ENCODE measurements at regions not wholly inside any gene's neighbourhood (a gene's known extent, or its start where the extent isn't known, plus 50 kb on each side); places are given as distances from the start of the nearest gene placed in this dataset.
"Not testable (repeated sequence)": the region's sequence is repeated elsewhere in the genome, so short reads cannot be mapped to it uniquely, and the experiment has no call there.

GRCh38 chr5:88051148-88051547, 217.5 kb downstream of the TMEM161B start:
- peaks cover 8% of the 10 kb centered on the region for H3K27me3 Mint-ChIP-seq
- no peak for DNase-seq
- H3K36me3 Mint-ChIP-seq (ENCODE audit: low read depth) = no peaks in the 10 kb centered on the region
- no peak overlapping the region for H3K27ac Mint-ChIP-seq
- no peaks in the 10 kb centered on the region for H3K4me1 Mint-ChIP-seq (ENCODE audit: low read depth)
- peaks cover 5% of the 10 kb centered on the region for H3K9me3 Mint-ChIP-seq
- no peak overlapping the region for H3K4me3 Mint-ChIP-seq

DNA sequence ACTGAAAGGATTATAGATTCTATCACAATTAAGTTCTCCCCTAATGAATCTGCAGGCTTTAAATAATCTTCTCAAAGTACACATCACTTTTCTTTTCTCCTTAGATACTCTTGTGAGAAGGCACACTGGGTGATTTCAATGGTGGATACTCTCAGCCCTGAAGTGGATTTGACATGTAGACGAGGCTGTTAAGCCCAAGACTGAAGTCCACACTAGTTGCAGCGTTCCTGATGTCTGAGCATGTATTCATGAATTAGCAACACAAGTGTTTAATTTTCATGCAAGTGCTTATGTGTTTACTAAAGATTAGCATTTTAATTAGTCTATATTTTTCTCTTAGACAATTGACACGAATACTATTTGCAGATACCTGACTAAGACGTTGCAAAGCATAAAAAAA, 218.9 kb downstream of the TMEM161B start:
- H3K4me1 Mint-ChIP-seq (ENCODE audit: low read depth) = no peaks in the 10 kb centered on the region

GRCh38 chr5:88049156-88049555, 219.5 kb downstream of the TMEM161B start:
- H3K36me3 Mint-ChIP-seq (ENCODE audit: low read depth) = no peaks in the 10 kb centered on the region
- H3K9me3 Mint-ChIP-seq = peaks cover 3% of the 10 kb centered on the region
- H3K27me3 Mint-ChIP-seq = peaks cover 8% of the 10 kb centered on the region
- DNase-seq = no peak
- no peak overlapping the region for H3K27ac Mint-ChIP-seq
- H3K4me1 Mint-ChIP-seq (ENCODE audit: low read depth) = no peaks in the 10 kb centered on the region
- H3K4me3 Mint-ChIP-seq = no peak overlapping the region

More for the DNA sequence above, 218.9 kb downstream of the TMEM161B start:
- no peak overlapping the region for H3K4me3 Mint-ChIP-seq
- no peak overlapping the region for H3K27ac Mint-ChIP-seq
- peaks cover 4% of the 10 kb centered on the region for H3K9me3 Mint-ChIP-seq
- DNase-seq = no peak
- H3K36me3 Mint-ChIP-seq (ENCODE audit: low read depth) = no peaks in the 10 kb centered on the region
- H3K27me3 Mint-ChIP-seq = peaks cover 8% of the 10 kb centered on the region

DNA sequence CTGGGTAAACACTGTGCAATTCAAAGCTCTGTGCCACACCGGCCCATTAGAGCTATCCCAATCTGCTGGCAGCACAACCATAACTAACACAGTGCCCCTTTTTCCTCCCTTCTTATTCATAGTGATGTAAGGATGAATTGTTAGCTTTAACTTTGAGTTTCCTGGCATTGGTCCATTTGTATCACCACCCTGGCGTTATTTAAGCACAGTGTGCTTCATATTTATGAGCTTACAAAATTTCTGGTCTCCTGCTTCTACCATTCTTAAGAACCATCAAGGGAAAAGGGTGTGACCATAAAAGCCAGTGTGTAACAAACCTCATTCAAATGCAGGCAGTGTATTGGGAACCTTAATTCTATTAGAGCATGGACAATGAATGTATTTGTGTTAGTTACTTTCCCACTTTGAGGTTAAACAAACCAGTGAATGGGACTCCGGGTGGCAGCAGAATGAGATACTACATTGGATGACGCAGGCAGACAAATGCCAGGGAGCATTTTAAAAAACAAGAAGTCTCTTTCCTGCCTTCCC, 222.6 kb downstream of the TMEM161B start:
- no peaks in the 10 kb centered on the region for H3K36me3 Mint-ChIP-seq (ENCODE audit: low read depth)
- no peaks in the 10 kb centered on the region for H3K4me1 Mint-ChIP-seq (ENCODE audit: low read depth)
- no peaks in the 10 kb centered on the region for H3K9me3 Mint-ChIP-seq
- H3K27ac Mint-ChIP-seq = no peak overlapping the region
- no peak overlapping the region for H3K4me3 Mint-ChIP-seq
- peaks cover 2% of the 10 kb centered on the region for H3K27me3 Mint-ChIP-seq
- no peak for DNase-seq

- H3K36me3 Mint-ChIP-seq (ENCODE audit: low read depth) = no peaks in the 10 kb centered on the region
- no peaks in the 10 kb centered on the region for H3K4me1 Mint-ChIP-seq (ENCODE audit: low read depth)
- peaks cover 2% of the 10 kb centered on the region for H3K27me3 Mint-ChIP-seq
- no peak for DNase-seq
- H3K27ac Mint-ChIP-seq = no peak overlapping the region
- H3K9me3 Mint-ChIP-seq = no peaks in the 10 kb centered on the region
- no peak overlapping the region for H3K4me3 Mint-ChIP-seq
Measured at GRCh38 chr5:88045165-88045564, 223.5 kb downstream of the TMEM161B start.

DNA sequence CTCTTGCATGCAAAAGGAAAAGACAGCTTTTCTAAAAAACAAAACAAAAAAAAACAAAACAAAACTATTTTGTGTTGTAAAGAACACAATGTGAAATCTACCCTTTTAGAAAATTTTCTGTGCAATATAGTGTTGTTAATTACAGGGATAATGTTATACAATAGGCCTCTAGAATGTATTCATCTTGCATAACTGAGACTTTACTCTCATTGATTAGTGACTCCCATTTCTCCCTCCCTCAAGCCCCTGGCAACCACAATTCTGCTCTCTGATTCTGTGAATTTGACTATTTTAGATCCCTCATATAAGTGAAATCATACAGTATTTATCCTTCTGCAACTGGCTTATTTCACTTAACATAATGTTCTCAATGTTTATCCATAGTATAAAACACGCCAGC, 234.1 kb downstream of the TMEM161B start:
- Mint-ChIP-seq H3K27me3 (no peaks in the 10 kb centered on the region), H3K4me3 (no peak overlapping the region), H3K9me3 (no peaks in the 10 kb centered on the region), H3K4me1 (ENCODE audit: low read depth) (no peaks in the 10 kb centered on the region), H3K36me3 (ENCODE audit: low read depth) (no peaks in the 10 kb centered on the region), H3K27ac (no peak overlapping the region)
- no peak for DNase-seq

DNA sequence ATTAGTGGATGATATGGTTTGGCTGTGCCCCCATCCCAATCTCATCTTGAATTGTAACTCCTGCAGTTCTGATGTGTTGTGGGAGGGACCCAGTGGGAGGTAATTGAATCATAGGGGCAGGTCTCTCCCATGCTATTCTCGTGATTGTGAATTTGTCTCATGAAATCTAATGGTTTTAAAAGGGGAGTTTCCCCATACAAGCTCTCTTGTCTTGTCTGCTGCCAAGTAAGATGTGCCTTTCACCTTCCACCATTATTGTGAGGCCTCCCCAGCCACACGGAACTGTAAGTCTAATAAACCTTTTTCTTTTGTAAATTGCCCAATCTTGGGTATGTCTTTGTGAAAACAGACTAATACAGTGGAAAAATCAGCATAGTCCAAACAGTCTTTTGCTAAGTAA, 235.5 kb downstream of the TMEM161B start:
- Mint-ChIP-seq H3K4me1 (ENCODE audit: low read depth) (no peaks in the 10 kb centered on the region), H3K27ac (no peak overlapping the region), H3K27me3 (no peaks in the 10 kb centered on the region), H3K9me3 (no peaks in the 10 kb centered on the region), H3K36me3 (ENCODE audit: low read depth) (no peaks in the 10 kb centered on the region), H3K4me3 (no peak overlapping the region)
- no peak for DNase-seq

DNA sequence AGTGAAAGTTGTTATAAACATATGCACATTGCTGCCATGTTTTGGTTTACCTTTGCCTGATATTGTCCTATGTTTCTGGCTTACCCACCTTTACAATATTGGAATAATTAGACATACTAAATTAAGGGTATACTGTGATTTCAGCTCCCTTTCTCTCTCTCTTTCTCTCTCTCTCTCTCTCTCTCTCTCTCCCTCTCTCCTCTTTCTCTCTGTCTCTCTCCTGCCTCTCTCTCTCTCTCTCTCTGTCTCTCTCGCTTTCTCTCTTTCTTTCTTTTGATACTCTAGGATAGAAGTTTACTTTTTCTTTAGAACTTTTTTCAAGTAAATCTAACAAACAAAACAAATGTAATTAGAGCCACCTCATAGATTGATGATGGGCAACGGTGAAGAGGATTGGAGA, 239.6 kb downstream of the TMEM161B start:
- Mint-ChIP-seq H3K9me3 (no peaks in the 10 kb centered on the region), H3K27ac (no peak overlapping the region), H3K27me3 (no peaks in the 10 kb centered on the region), H3K36me3 (ENCODE audit: low read depth) (no peaks in the 10 kb centered on the region), H3K4me1 (ENCODE audit: low read depth) (no peaks in the 10 kb centered on the region), H3K4me3 (no peak overlapping the region)
- DNase-seq = no peak

GRCh38 chr5:88021141-88021540, 247.5 kb downstream of the TMEM161B start:
- H3K27me3 Mint-ChIP-seq = no peaks in the 10 kb centered on the region
- H3K4me1 Mint-ChIP-seq (ENCODE audit: low read depth) = no peaks in the 10 kb centered on the region
- no peaks in the 10 kb centered on the region for H3K9me3 Mint-ChIP-seq
- H3K27ac Mint-ChIP-seq = no peak overlapping the region
- no peaks in the 10 kb centered on the region for H3K36me3 Mint-ChIP-seq (ENCODE audit: low read depth)
- H3K4me3 Mint-ChIP-seq = no peak overlapping the region
- DNase-seq = no peak

DNA sequence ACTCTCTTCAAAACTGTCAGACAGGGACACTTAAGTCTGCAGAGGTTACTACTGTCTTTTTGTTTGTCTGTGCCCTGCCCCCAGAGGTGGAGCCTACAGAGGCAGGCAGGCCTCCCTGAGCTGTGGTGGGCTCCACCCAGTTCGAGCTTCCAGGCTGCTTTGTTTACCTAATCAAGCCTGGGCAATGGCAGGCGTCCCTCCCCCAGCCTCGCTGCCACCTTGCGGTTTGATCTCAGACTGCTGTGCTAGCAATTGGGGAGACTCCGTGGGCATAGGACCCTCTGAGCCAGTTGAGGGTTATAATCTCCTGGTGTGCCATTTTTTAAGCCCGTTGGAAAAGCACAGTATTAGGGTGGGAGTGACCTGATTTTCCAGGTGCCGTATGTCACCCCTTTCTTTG, 253.7 kb downstream of the TMEM161B start:
- not testable (repeated sequence) for H3K27ac Mint-ChIP-seq; H3K4me3 Mint-ChIP-seq; H3K4me1 Mint-ChIP-seq (ENCODE audit: low read depth); H3K9me3 Mint-ChIP-seq; H3K36me3 Mint-ChIP-seq (ENCODE audit: low read depth); DNase-seq; H3K27me3 Mint-ChIP-seq

DNA sequence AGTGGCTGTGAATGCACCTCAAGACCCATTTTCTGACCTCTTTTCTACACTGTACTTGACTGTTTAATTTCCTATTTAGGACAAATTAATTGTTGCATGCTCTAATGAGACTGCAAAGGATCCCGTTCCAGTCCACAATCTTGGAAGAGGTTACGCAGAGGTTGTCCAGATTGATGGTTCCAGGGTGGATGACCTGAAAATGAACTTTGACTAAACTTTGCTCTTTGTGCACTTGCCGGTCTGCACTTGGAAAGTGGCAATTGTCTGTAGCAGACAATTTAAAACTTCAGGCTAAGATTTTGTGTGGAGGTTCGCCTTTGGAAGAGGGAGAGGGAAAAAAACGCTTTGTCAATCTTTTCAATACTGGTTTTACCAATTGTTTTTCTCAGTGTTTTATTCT, 267.8 kb downstream of the TMEM161B start:
- Mint-ChIP-seq H3K36me3 (ENCODE audit: low read depth) (no peaks in the 10 kb centered on the region), H3K9me3 (peaks cover 4% of the 10 kb centered on the region), H3K27me3 (no peaks in the 10 kb centered on the region), H3K4me1 (ENCODE audit: low read depth) (no peaks in the 10 kb centered on the region), H3K4me3 (no peak overlapping the region), H3K27ac (no peak overlapping the region)
- DNase-seq = no peak

DNA sequence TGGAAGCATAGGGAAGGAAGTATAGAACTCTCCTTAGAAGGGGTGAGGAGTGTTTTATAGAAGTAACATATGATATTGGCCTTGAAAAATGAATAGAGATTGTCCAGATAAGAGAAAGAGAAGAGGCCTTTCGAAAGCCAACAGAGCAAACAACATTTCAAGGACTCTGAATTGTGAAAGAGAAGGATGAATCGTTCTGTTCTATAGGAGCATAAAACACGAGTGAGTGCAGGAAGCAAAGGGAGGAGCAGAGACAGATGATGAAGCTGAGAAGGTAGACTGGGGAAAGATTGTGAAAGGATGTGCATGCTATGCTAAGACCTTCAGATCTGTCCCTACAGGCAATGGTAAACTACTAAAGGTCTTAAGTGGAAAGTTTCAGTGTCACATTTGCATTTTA, 271.0 kb downstream of the TMEM161B start:
- H3K9me3 Mint-ChIP-seq = peaks cover 5% of the 10 kb centered on the region
- H3K4me1 Mint-ChIP-seq (ENCODE audit: low read depth) = no peaks in the 10 kb centered on the region
- no peaks in the 10 kb centered on the region for H3K27me3 Mint-ChIP-seq
- DNase-seq = no peak
- no peak overlapping the region for H3K27ac Mint-ChIP-seq
- H3K36me3 Mint-ChIP-seq (ENCODE audit: low read depth) = no peaks in the 10 kb centered on the region
- no peak overlapping the region for H3K4me3 Mint-ChIP-seq

GRCh38 chr5:87966213-87966612, 302.4 kb downstream of the TMEM161B start:
- no peaks in the 10 kb centered on the region for H3K27me3 Mint-ChIP-seq

DNA sequence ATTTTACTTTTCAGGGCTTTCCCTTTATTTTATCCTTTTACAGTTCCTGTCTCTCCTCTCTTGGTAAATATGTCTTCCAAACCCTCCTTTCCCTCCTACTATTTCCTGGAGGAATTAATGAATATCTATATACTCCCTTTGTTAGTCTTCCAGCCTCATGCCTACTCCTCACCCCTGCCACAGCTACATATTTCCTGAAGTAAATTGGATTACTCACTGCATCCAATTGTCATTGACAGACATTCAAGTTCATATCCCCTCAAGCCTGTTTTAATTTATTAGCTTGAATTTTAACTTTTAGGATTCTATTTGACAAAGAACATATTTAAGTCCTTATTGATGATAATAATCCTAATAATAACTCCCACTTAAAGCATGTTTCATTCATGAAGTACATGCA, 314.5 kb downstream of the TMEM161B start:
- Mint-ChIP-seq H3K27ac (no peak overlapping the region), H3K4me1 (ENCODE audit: low read depth) (no peaks in the 10 kb centered on the region), H3K9me3 (no peaks in the 10 kb centered on the region), H3K4me3 (no peak overlapping the region), H3K36me3 (ENCODE audit: low read depth) (no peaks in the 10 kb centered on the region), H3K27me3 (no peaks in the 10 kb centered on the region)
- no peak for DNase-seq

More at GRCh38 chr5:87966213-87966612, 302.4 kb downstream of the TMEM161B start:
- Mint-ChIP-seq H3K4me3 (no peak overlapping the region), H3K9me3 (no peaks in the 10 kb centered on the region), H3K4me1 (ENCODE audit: low read depth) (no peaks in the 10 kb centered on the region), H3K27ac (no peak overlapping the region), H3K36me3 (ENCODE audit: low read depth) (no peaks in the 10 kb centered on the region)
- no peak for DNase-seq

DNA sequence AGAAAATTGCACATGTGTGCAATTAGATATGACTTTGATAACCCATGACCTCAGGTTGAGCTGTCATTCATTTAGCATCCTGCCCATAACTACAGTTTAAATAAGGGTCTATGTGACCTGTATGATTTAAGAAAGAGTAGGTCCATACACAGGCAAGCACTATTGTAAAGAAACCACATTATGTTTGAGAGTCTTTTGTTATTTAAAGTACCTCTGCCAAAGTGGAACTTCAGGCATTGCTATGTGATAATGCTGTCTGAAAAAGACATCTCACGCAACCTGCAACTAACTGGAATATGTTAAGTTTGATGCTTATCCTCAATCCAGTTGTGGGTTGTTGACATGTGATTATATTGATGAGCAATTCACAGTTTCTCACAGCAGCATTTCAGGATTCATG, 317.0 kb downstream of the TMEM161B start:
- no peak for DNase-seq
- no peaks in the 10 kb centered on the region for H3K36me3 Mint-ChIP-seq (ENCODE audit: low read depth)
- peaks cover 2% of the 10 kb centered on the region for H3K27me3 Mint-ChIP-seq
- H3K9me3 Mint-ChIP-seq = no peaks in the 10 kb centered on the region
- no peak overlapping the region for H3K27ac Mint-ChIP-seq
- H3K4me3 Mint-ChIP-seq = no peak overlapping the region
- no peaks in the 10 kb centered on the region for H3K4me1 Mint-ChIP-seq (ENCODE audit: low read depth)
